ENCODE measurements at regions not wholly inside any gene's neighbourhood (a gene's known extent, or its start where the extent isn't known, plus 50 kb on each side); places are given as distances from the start of the nearest gene placed in this dataset.

GRCh38 chr12:46535907-46536306, 163.3 kb upstream of the SLC38A2 start:
- Histone ChIP-seq H3K4me3 (ENCODE audit: insufficient read depth, low read depth, low read length) (no peak overlapping the region), H3K4ac (ENCODE audit: low read depth, low read length) (peak overlapping the region; percentile 68), H4K20me1 (ENCODE audit: insufficient read depth, low read length) (no peaks in the 10 kb centered on the region), H3K4me2 (ENCODE audit: low read depth, low read length) (no peak overlapping the region), H4K5ac (ENCODE audit: low read depth, low read length) (no peak overlapping the region), H3K9me1 (ENCODE audit: insufficient read depth, low read length) (0 out of 2 replicates have a peak, but pooled peaks cover 4% of the 10 kb centered on the region), H3K79me1 (ENCODE audit: low read depth in 1 of 2, low read length in 2 of 2) (peaks cover 0 to 5% of the 10 kb centered on the region in 2 experiments; a peak in 2 of 4 replicates), H3K18ac (ENCODE audit: low read depth, low read length) (no peak overlapping the region), H2AK9ac (replicated peaks; ENCODE audit: low read depth, low read length, poor library complexity) (no peak overlapping the region), H2AFZ (replicated peaks; ENCODE audit: low read length, poor library complexity) (no peak overlapping the region), H3K56ac (ENCODE audit: extremely low read depth, insufficient read depth, low read length) (no peak overlapping the region), H3K9me3 (ENCODE audit: control insufficient read depth, insufficient read depth, low read length) (peaks cover 2% of the 10 kb centered on the region; the same call in 1 of the 2 replicates), H2AK5ac (ENCODE audit: low read depth, low read length) (peak overlapping the region; percentile 57), H3K27ac (ENCODE audit: insufficient read depth, low read length) (no peak overlapping the region), H3K4me1 (ENCODE audit: control insufficient read depth, insufficient read depth, low read length) (peaks cover 6% of the 10 kb centered on the region), H2BK20ac (ENCODE audit: low read depth, low read length) (no peak overlapping the region; the same call in 1 of the 2 replicates), H2BK5ac (ENCODE audit: low read depth, low read length, poor library complexity, severe bottlenecking) (no peak overlapping the region), H2BK120ac (ENCODE audit: low read depth, low read length) (peak overlapping the region; percentile 16), H2BK15ac (ENCODE audit: low read depth, low read length) (peak overlapping the region; percentile 44; the same call in 2 of the 3 replicates), H4K8ac (ENCODE audit: low read depth in 2 of 2, low read length in 2 of 2) (peak overlapping the region; percentile 4 to 47; a peak in 1 of 4 replicates), H3K14ac (replicated peaks; ENCODE audit: low read depth, low read length) (peak overlapping the region; percentile 17; the same call in 1 of the 2 replicates), H3K27me3 (ENCODE audit: control insufficient read depth, insufficient read depth, low read length) (no peaks in the 10 kb centered on the region), H3K36me3 (ENCODE audit: control insufficient read depth, insufficient read depth, low read length) (no peaks in the 10 kb centered on the region), H4K91ac (ENCODE audit: insufficient read depth, low read depth, low read length) (peak overlapping the region; percentile 44; the same call in 1 of the 2 replicates), H3K9ac (ENCODE audit: low read depth, low read length) (no peak overlapping the region), H3K23ac (ENCODE audit: low read depth, low read length) (peak overlapping the region; percentile 10; the same call in 1 of the 2 replicates)
- CTCF ChIA-PET, result no interaction called here
- dilution Hi-C loops (cut with HindIII; ENCODE audit: low sequenced_read_pairs, unreplicated experiment) (no loop called here), in situ Hi-C loops (cut with MboI; ENCODE audit: low sequenced_read_pairs) (no loop called here), intact Hi-C loops (cut with micrococcal nuclease) (no loop called here)
- POLR2A ChIA-PET (ENCODE audit: unreplicated experiment), result no interaction called here
- DNase-seq, result no peak
- ATAC-seq (ENCODE audit: low read depth), result no peak
- 40% methylated on average over 1 of the region's 6 CpGs; no CpG with 5 or more reads in 1 of the 2 experiments for WGBS, 2 experiments (ENCODE audit: extremely low coverage in 2 of 2, insufficient read length in 1 of 2)
- no peak for TF ChIP-seq POLR2A (IDR thresholded peaks at IDR 0.05; ENCODE audit: low read depth, low read length)
- no peak for TF ChIP-seq MAZ (IDR thresholded peaks at IDR 0.05; ENCODE audit: borderline replicate concordance, low read depth, low read length)
- no peak for TF ChIP-seq RFX5 (IDR thresholded peaks at IDR 0.05; ENCODE audit: low read depth, low read length)
- no peak for TF ChIP-seq FOS (IDR thresholded peaks at IDR 0.05; ENCODE audit: low read depth, low read length)
- no TSS peak for BruUV-seq (replicated peaks)

All from IMR-90 (cell line).